Thyroid gland (tissue), 4 donors: ENCODE measurements at regions not wholly inside any gene's neighbourhood (a gene's known extent, or its start where the extent isn't known, plus 50 kb on each side); places are given as distances from the start of the nearest gene placed in this dataset.

ENCODE experiments used
- DNase-seq, 2 donors: peaks; one replicate each; pipeline ENCODE4 v3.0.0-alpha.2; 2019
- H3K27ac ChIP-seq, 3 donors: fragments of 200-600 bp; sonication (generic); 1 replicate in 2 of 3; 2 replicates in 1 of 3; pipeline ENCODE4 v1.5.1; 2016 to 2019; ENCODE audit warnings: mild to moderate bottlenecking in 1 of 3, moderate library complexity in 1 of 3
- H3K27me3 ChIP-seq: fragments of 200-600 bp; sonication (generic); one replicate; pipeline ENCODE4 v1.5.1; 2019
- H3K36me3 ChIP-seq, 2 donors: fragments of 200-600 bp; sonication (generic); one replicate each; pipeline ENCODE4 v1.5.1; 2016 to 2019
- H3K4me1 ChIP-seq, 2 donors: fragments of 200-600 bp; sonication (generic); one replicate each; pipeline ENCODE4 v1.5.1; 2017 to 2019
- H3K4me3 ChIP-seq, 3 donors: fragments of 200-600 bp; sonication (generic); replicated peaks in 1 of 3; 1 replicate in 2 of 3; 2 replicates in 1 of 3; pipeline ENCODE4 v1.5.1; 2016; ENCODE audit warnings: mild to moderate bottlenecking in 1 of 3
- H3K9me3 ChIP-seq: fragments of 200-600 bp; sonication (generic); one replicate; pipeline ENCODE4 v1.5.1; 2017
- CTCF ChIP-seq, 6 experiments: fragments of 200-600 bp in 3 of 6; fragments of 450-650 bp in 3 of 6; sonication (generic) in 3 of 6; IDR thresholded peaks; one replicate each; pipeline ENCODE4 v1.5.1; 2016 to 2019; ENCODE audit warnings: antibody characterized with exemption in 6 of 6, mild to moderate bottlenecking in 2 of 6, inconsistent platforms in 1 of 6, moderate library complexity in 1 of 6
- POLR2A ChIP-seq, 2 donors: fragments of 450-650 bp; IDR thresholded peaks; one replicate each; pipeline ENCODE4 v1.6.1; 2017; ENCODE audit warnings: antibody characterized with exemption in 2 of 2, mild to moderate bottlenecking in 2 of 2, moderate library complexity in 1 of 2
- WGBS, 2 donors: methylation state at CpG; one replicate each; pipeline ENCODE4 v1.1.5; 2017; 5-methylcytosine and 5-hydroxymethylcytosine counted together
- intact Hi-C: fragments of 100-400 bp; cut with DNase I; formaldehyde crosslinking; loops from one replicate; pipeline ENCODE4 v1.15.1; 2023

GRCh38 chr5:153358315-153358976 is 132.0 kb upstream of the GRIA1 start:
- no peak overlapping the region for H3K4me3 ChIP-seq
- TF ChIP-seq CTCF (IDR thresholded peaks at IDR 0.05), result no peak
- TF ChIP-seq POLR2A (IDR thresholded peaks at IDR 0.05), result no peak
- H3K4me1 ChIP-seq, result no peaks in the 10 kb centered on the region
- no peak for DNase-seq
- no peaks in the 10 kb centered on the region for H3K27me3 ChIP-seq
- no peaks in the 10 kb centered on the region for H3K9me3 ChIP-seq
- H3K36me3 ChIP-seq, result no peaks in the 10 kb centered on the region
- intact Hi-C loops, result no loop called here
- no peak overlapping the region for H3K27ac ChIP-seq
- WGBS, 2 donors, result 77 to 79% methylated on average over 3 of the region's 3 CpGs

DNA sequence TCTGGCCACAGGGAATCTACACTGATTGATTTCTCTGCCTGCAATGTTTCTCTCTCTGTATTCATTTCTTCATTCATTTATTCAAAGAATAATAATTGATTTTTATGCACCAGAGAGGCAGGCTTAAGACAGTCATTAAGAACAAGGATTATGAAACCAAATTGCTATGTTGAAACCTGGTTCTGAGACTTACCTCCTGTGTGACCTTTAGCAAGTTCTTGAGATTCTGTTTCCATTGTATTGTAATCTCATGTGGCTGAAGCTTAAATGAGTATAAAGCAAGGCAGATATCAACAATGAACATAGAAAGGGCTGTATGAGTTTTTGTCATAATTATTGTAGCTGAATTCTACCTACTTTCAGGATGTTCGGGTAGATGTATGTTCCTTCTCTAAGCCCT is 129.6 kb upstream of the GRIA1 start:
- Histone ChIP-seq H3K36me3 (no peaks in the 10 kb centered on the region), H3K27ac (no peak overlapping the region), H3K4me1 (no peaks in the 10 kb centered on the region), H3K4me3 (no peak overlapping the region), H3K27me3 (no peaks in the 10 kb centered on the region), H3K9me3 (no peaks in the 10 kb centered on the region)
- 47 to 93% methylated on average over 1 of the region's 1 CpG for WGBS, 2 donors
- no peak for TF ChIP-seq CTCF (IDR thresholded peaks at IDR 0.05)
- TF ChIP-seq POLR2A (IDR thresholded peaks at IDR 0.05), result no peak
- DNase-seq, result no peak
- intact Hi-C loops, result no loop called here

DNA sequence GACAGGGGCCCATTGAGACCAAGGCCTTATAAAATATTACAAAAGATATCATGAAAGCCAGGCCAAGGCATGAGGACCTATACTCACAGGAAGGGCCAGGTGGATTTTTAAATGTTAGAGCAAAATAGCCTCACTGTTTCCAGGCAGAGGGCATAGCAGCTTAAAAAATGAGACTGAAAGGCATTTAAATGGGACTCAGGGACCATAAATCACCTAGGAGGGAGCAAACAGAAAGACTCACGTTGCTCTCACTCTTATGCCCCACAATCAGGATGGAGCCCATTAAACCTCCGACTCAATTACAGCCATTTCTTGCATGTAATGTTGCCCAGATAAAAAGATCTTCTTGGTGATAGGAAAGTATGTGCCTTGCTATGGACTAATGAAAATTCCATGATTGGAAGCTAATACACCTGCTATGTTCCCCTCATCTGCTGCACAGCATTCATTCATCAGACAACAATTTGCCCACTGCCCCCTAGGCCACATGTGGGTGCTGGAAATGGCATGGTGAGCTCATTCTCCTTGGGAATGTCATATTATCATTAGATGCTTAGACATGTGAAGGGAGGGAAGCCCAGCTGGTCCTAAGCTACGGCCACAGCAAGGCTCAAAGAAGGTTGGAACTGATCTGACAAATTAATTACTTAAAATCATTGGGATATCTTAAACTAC is 128.6 kb upstream of the GRIA1 start:
- no peak overlapping the region for H3K4me3 ChIP-seq
- 70 to 78% methylated on average over 3 of the region's 3 CpGs for WGBS, 2 donors
- H3K4me1 ChIP-seq, result no peaks in the 10 kb centered on the region
- no peaks in the 10 kb centered on the region for H3K9me3 ChIP-seq
- DNase-seq, result no peak
- no peaks in the 10 kb centered on the region for H3K27me3 ChIP-seq
- no peaks in the 10 kb centered on the region for H3K36me3 ChIP-seq
- no peak overlapping the region for H3K27ac ChIP-seq
- intact Hi-C loops, result no loop called here
- TF ChIP-seq CTCF (IDR thresholded peaks at IDR 0.05) (no peak), POLR2A (IDR thresholded peaks at IDR 0.05) (no peak)

GRCh38 chr5:153365547-153365946 is 124.9 kb upstream of the GRIA1 start:
- intact Hi-C loops, result no loop called here
- H3K4me1 ChIP-seq, result no peaks in the 10 kb centered on the region
- no peak overlapping the region for H3K4me3 ChIP-seq
- H3K27me3 ChIP-seq, result no peaks in the 10 kb centered on the region
- TF ChIP-seq POLR2A (IDR thresholded peaks at IDR 0.05) (no peak), CTCF (IDR thresholded peaks at IDR 0.05) (no peak)
- H3K27ac ChIP-seq, result no peak overlapping the region
- H3K9me3 ChIP-seq, result no peaks in the 10 kb centered on the region
- no peaks in the 10 kb centered on the region for H3K36me3 ChIP-seq
- DNase-seq, result no peak

- Histone ChIP-seq H3K4me3 (no peak overlapping the region), H3K27me3 (no peaks in the 10 kb centered on the region), H3K27ac (no peak overlapping the region), H3K36me3 (no peaks in the 10 kb centered on the region), H3K9me3 (no peaks in the 10 kb centered on the region), H3K4me1 (no peaks in the 10 kb centered on the region)
- 70 to 83% methylated on average over 3 of the region's 3 CpGs for WGBS, 2 donors
- intact Hi-C loops, result no loop called here
- TF ChIP-seq POLR2A (IDR thresholded peaks at IDR 0.05) (no peak), CTCF (IDR thresholded peaks at IDR 0.05) (no peak)
- no peak for DNase-seq
Observed at GRCh38 chr5:153367466-153367865, 123.0 kb upstream of the GRIA1 start.
